ENCODE measurements at regions not wholly inside any gene's neighbourhood (a gene's known extent, or its start where the extent isn't known, plus 50 kb on each side); places are given as distances from the start of the nearest gene placed in this dataset.

GRCh38 chr2:150783896-150784295 is 296.4 kb upstream of the RND3 start:
- no peak for TF ChIP-seq CTCF (conservative IDR thresholded peaks at IDR 0.05)
- TF ChIP-seq EZH2 (IDR thresholded peaks at IDR 0.05; ENCODE audit: low read depth), result no peak

Measured in PC-9 (cell line).